T-helper 17 cell (primary cell): ENCODE measurements at regions not wholly inside any gene's neighbourhood (a gene's known extent, or its start where the extent isn't known, plus 50 kb on each side); places are given as distances from the start of the nearest gene placed in this dataset.

ENCODE experiments used
- ATAC-seq: fragments of 150-1000 bp; cut with Tn5 transposase; 2 replicates; pipeline ENCODE4 v1.10.0; 2021; ENCODE audit warnings: mild to moderate bottlenecking, moderate library complexity
- DNase-seq, 3 donors: peaks; one replicate each; pipeline versions ENCODE4 v3.0.0 to v3.0.0-alpha.2; 2020 to 2021
- H3K9me3 ChIP-seq: one replicate; pipeline ENCODE4 v1.7.0; 2013; ENCODE audit warnings: low read length, mild to moderate bottlenecking; ENCODE audit not compliant: control insufficient read depth, poor library complexity, severe bottlenecking
- H3K27ac Mint-ChIP-seq: one replicate; pipeline ENCODE4 v1.8.0; 2022; ENCODE audit warnings: mild to moderate bottlenecking, moderate library complexity, mixed read lengths
- H3K27me3 Mint-ChIP-seq: one replicate; pipeline ENCODE4 v1.8.0; 2022; ENCODE audit warnings: mixed read lengths
- H3K36me3 Mint-ChIP-seq: one replicate; pipeline ENCODE4 v1.8.0; 2022; ENCODE audit warnings: low read depth, mixed read lengths
- H3K4me1 Mint-ChIP-seq: one replicate; pipeline ENCODE4 v1.8.0; 2022; ENCODE audit warnings: mild to moderate bottlenecking, mixed read lengths
- H3K4me3 Mint-ChIP-seq: one replicate; pipeline ENCODE4 v1.8.0; 2022; ENCODE audit warnings: mild to moderate bottlenecking, moderate library complexity, mixed read lengths

DNA sequence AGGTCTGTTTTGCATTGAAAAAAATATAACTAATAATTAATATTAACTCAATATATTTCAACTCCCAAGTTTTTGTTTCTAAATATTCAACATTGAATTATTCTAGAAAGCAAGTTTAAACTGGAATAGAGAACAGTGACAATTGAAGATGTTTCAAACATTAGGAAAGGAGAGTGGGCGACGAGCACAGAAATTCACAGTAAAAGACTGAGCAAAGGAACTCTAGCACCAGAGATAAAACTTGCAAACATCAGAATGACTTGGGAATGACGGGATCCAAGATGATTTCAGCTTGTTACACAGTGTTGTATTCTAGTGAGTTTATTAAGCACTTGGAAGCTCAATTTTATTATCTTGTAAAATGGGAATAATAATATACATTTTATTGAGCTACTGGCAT, 56.6 kb upstream of the CNTN5 start:
- DNase-seq (no peak), ATAC-seq (no peak)
- H3K9me3 ChIP-seq: no peaks in the 10 kb centered on the region
- Mint-ChIP-seq H3K36me3 (no peaks in the 10 kb centered on the region), H3K27me3 (no peaks in the 10 kb centered on the region), H3K4me3 (no peak overlapping the region), H3K4me1 (no peaks in the 10 kb centered on the region), H3K27ac (no peak overlapping the region)

DNA sequence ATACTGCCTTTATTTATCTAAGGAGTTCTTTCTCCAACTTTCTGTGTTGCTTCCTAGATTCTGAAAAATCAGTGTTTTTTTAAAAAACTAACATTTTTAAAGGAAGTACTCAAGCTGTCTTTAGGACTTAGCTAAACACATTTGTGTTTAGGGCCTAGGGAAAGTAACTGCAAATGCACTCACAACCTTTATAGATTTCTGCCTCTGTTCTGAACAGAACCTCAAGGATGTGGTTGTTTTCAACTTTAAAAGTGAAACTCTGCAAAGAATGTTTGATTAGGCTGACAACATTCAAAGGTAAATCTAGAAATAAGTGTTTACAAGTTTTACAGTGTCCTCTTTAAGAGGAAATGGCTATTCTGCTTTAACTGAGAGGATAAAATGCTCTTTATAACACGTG, 55.4 kb upstream of the CNTN5 start:
- ATAC-seq (no peak), DNase-seq (no peak)
- Mint-ChIP-seq H3K4me1 (no peaks in the 10 kb centered on the region), H3K36me3 (no peaks in the 10 kb centered on the region), H3K27ac (no peak overlapping the region), H3K27me3 (no peaks in the 10 kb centered on the region), H3K4me3 (no peak overlapping the region)
- H3K9me3 ChIP-seq: no peaks in the 10 kb centered on the region

DNA sequence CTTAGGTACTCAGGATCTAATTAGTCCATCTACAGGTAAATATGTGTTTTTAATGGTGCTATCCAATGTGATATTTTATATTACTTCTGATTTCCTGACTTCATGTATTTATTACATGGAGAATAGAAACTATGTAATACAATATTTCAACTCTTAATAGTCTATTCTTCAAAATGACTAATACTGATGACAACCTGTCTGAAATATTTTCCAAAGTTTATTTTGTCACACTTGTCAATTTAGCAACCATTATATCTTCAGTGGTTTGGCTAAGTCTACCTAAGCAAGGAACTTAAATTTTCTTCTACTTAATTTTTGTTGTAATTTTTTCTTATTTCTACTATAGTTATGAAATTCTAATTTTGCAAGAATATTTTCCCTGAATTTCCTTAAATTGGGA, 55.0 kb upstream of the CNTN5 start:
- no peaks in the 10 kb centered on the region for H3K9me3 ChIP-seq
- no peak for DNase-seq
- Mint-ChIP-seq H3K4me3 (no peak overlapping the region), H3K27ac (no peak overlapping the region), H3K4me1 (no peaks in the 10 kb centered on the region), H3K27me3 (no peaks in the 10 kb centered on the region), H3K36me3 (no peaks in the 10 kb centered on the region)
- no peak for ATAC-seq

DNA sequence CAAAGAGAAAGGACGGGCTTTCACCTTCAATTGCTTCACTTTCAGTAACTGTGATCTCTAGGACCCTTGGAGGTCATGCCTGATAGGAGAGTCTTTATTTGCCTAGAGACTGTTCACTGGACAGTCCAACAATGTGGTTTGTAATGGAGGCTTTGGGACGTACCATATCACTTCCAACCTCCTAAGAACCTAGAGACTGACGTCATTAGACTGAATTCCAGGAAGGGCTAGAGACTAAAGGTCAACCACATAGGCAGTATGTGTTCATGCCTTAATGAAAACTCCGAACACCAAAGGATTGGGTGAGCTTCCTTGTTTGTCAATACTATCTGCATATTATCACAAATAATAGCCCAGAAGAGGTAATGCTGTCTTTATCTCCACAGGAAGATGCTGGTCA, 53.7 kb upstream of the CNTN5 start:
- DNase-seq: no peak
- H3K9me3 ChIP-seq: no peaks in the 10 kb centered on the region
- Mint-ChIP-seq H3K36me3 (no peaks in the 10 kb centered on the region), H3K4me1 (no peaks in the 10 kb centered on the region), H3K27ac (no peak overlapping the region), H3K4me3 (no peak overlapping the region), H3K27me3 (no peaks in the 10 kb centered on the region)
- no peak for ATAC-seq
